Sigmoid colon (tissue), 4 donors: ENCODE measurements at regions not wholly inside any gene's neighbourhood (a gene's known extent, or its start where the extent isn't known, plus 50 kb on each side); places are given as distances from the start of the nearest gene placed in this dataset.

Source experiments
- CTCF ChIP-seq, 4 experiments: fragments of 450-650 bp in 3 of 4; fragments of 200-600 bp in 1 of 4; IDR thresholded peaks; one replicate each; pipeline ENCODE4 v1.5.1; 2016 to 2019; ENCODE audit warnings: antibody characterized with exemption in 4 of 4, mild to moderate bottlenecking in 3 of 4, moderate library complexity in 2 of 4
- EP300 ChIP-seq, 4 donors: sonication (generic); formaldehyde crosslinking; IDR thresholded peaks; one replicate each; pipeline ENCODE4 v1.6.1; 2017; ENCODE audit warnings: antibody characterized with exemption in 4 of 4

- TF ChIP-seq CTCF (IDR thresholded peaks at IDR 0.05) (no peak), EP300 (IDR thresholded peaks at IDR 0.05) (no peak)
Measured at GRCh38 chr5:92838253-92838652, 742.8 kb downstream of the NR2F1-AS1 start.
